Stimulated activated CD8-positive, alpha-beta memory T cell treated with anti-CD3 and anti-CD28 coated beads, Interleukin-15, amount 100 ng/mL, for 24 hours (primary cell): ENCODE measurements at regions not wholly inside any gene's neighbourhood (a gene's known extent, or its start where the extent isn't known, plus 50 kb on each side); places are given as distances from the start of the nearest gene placed in this dataset.
"Not testable (repeated sequence)": the region's sequence is repeated elsewhere in the genome, so short reads cannot be mapped to it uniquely, and the experiment has no call there.

Experiments used
- DNase-seq: peaks from one replicate; pipeline ENCODE4 v3.0.0-alpha.2; 2020; ENCODE audit warnings: low read depth

- no peak for DNase-seq
These were observed 84.2 kb upstream of the SLC2A1 start for GRCh38 chr1:43042773-43043457.

GRCh38 chr1:43042127-43042526 is 83.5 kb upstream of the SLC2A1 start:
- no peak for DNase-seq

GRCh38 chr1:43041591-43041990 is 82.9 kb upstream of the SLC2A1 start:
- DNase-seq = no peak

GRCh38 chr1:43039228-43040055 is 80.8 kb upstream of the SLC2A1 start:
- DNase-seq = no peak

- DNase-seq = no peak
These were observed 79.7 kb upstream of the SLC2A1 start for GRCh38 chr1:43038232-43038935.

GRCh38 chr1:43037466-43037865 is 78.8 kb upstream of the SLC2A1 start:
- DNase-seq = no peak

- no peak for DNase-seq
These were observed 78.3 kb upstream of the SLC2A1 start for GRCh38 chr1:43036932-43037331.

- DNase-seq = no peak
These were observed 77.4 kb upstream of the SLC2A1 start for GRCh38 chr1:43035821-43036741.

GRCh38 chr1:43034778-43035177 is 76.1 kb upstream of the SLC2A1 start:
- DNase-seq = no peak

- DNase-seq = no peak
These were observed 75.6 kb upstream of the SLC2A1 start for GRCh38 chr1:43034195-43034658.

- DNase-seq = no peak
These were observed 72.9 kb upstream of the SLC2A1 start for GRCh38 chr1:43031316-43032203.

GRCh38 chr1:43024905-43025304 is 66.2 kb upstream of the SLC2A1 start:
- no peak for DNase-seq

- no peak for DNase-seq
These were observed 63.1 kb upstream of the SLC2A1 start for GRCh38 chr1:43021547-43022474.

- no peak for DNase-seq
These were observed 60.6 kb upstream of the SLC2A1 start for GRCh38 chr1:43019226-43019625.

- no peak for DNase-seq
These were observed 59.5 kb upstream of the SLC2A1 start for GRCh38 chr1:43018121-43018520.

GRCh38 chr1:43015269-43015668 is 56.6 kb upstream of the SLC2A1 start:
- no peak for DNase-seq

GRCh38 chr1:43014579-43014978 is 55.9 kb upstream of the SLC2A1 start:
- not testable (repeated sequence) for DNase-seq

- no peak for DNase-seq
These were observed 52.4 kb upstream of the SLC2A1 start for GRCh38 chr1:43011020-43011419.

GRCh38 chr1:43009274-43009673 is 50.6 kb upstream of the SLC2A1 start:
- no peak for DNase-seq
